ENCODE measurements at regions not wholly inside any gene's neighbourhood (a gene's known extent, or its start where the extent isn't known, plus 50 kb on each side); places are given as distances from the start of the nearest gene placed in this dataset.
A peak's percentile ranks its signal among the peaks of the same experiment; 100 is the strongest.

DNA sequence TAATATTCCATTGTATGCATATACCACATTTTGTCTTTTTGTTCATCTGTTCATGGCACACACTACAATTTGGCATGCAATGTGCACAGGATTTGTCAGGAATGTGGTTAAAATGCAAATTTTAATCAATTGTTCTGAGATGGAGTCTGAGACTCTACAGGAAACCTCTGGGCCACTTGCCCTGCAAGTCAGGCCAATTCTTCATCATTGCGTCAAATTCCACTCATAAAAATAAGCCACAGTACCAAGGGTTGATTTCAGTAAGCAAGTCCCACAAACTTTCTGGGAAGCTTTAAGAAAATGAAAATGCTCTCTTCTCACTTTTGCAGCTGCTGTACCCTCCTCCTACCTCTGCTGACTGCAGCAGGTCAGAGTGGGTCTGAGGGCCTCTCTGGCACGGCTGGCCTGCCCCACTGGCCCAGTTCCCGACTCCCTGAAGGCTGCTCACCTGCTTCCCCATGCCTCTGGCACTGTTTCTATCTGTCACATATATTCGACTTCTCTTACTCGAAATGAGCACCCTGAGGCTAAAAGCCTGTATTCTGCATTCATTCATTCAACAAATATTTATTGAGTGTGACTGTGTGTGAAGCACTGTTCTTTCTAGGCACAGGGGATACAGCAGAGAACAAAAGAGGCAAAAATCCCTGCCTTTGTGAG, 83.8 kb upstream of the WASF3 start:
- no peak for TF ChIP-seq POLR2A (IDR thresholded peaks at IDR 0.05)
- TF ChIP-seq, protein P1, sequence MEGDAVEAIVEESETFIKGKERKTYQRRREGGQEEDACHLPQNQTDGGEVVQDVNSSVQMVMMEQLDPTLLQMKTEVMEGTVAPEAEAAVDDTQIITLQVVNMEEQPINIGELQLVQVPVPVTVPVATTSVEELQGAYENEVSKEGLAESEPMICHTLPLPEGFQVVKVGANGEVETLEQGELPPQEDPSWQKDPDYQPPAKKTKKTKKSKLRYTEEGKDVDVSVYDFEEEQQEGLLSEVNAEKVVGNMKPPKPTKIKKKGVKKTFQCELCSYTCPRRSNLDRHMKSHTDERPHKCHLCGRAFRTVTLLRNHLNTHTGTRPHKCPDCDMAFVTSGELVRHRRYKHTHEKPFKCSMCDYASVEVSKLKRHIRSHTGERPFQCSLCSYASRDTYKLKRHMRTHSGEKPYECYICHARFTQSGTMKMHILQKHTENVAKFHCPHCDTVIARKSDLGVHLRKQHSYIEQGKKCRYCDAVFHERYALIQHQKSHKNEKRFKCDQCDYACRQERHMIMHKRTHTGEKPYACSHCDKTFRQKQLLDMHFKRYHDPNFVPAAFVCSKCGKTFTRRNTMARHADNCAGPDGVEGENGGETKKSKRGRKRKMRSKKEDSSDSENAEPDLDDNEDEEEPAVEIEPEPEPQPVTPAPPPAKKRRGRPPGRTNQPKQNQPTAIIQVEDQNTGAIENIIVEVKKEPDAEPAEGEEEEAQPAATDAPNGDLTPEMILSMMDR (IDR thresholded peaks at IDR 0.05 in 4 of 5, conservative IDR thresholded peaks at IDR 0.05 in 1 of 5) = no peak
- intact Hi-C loops (cut with DNase I; ENCODE audit: low total_unique reads) (no loop called here), in situ Hi-C loops (cut with MboI; ENCODE audit: low sequenced_read_pairs in 4 of 4) (no loop called here)
- H3K4me3 ChIP-seq = no peak overlapping the region
- no peaks in the 10 kb centered on the region for H3K9me3 ChIP-seq
- H3K27ac ChIP-seq = no peak overlapping the region
- no peaks in the 10 kb centered on the region for H3K36me3 ChIP-seq
- no peaks in the 10 kb centered on the region for H3K4me1 ChIP-seq
- no peaks in the 10 kb centered on the region for H3K27me3 ChIP-seq
- DNase-seq (no peak), ATAC-seq (no peak)

DNA sequence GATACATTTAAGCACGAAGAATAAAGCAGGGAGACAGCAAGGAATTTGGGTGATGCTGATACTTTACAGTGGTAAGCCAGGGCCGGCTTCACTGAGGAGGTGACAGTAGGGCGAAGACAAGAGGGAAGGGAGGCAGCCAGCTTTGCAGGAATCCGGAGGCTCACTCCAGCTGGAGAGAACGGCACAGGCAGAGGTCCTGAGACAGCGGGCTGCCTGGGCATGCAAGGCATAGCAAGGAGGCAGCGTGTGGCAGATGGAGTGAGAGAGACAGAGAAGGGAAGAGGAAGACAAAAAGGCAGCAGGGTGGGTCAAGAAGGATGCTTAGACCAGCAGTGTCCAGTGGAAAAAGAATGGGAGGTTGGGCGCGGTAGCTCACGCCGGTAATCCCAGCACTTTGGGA, 83.2 kb upstream of the WASF3 start:
- Histone ChIP-seq H3K27ac (no peak overlapping the region), H3K9me3 (no peaks in the 10 kb centered on the region), H3K27me3 (no peaks in the 10 kb centered on the region), H3K4me1 (no peaks in the 10 kb centered on the region), H3K4me3 (no peak overlapping the region), H3K36me3 (no peaks in the 10 kb centered on the region)
- ATAC-seq = no peak
- no peak for DNase-seq
- intact Hi-C loops (cut with DNase I; ENCODE audit: low total_unique reads) = no loop called here
- in situ Hi-C loops (cut with MboI; ENCODE audit: low sequenced_read_pairs in 4 of 4) = no loop called here
- TF ChIP-seq, protein P1 (IDR thresholded peaks at IDR 0.05 in 4 of 5, conservative IDR thresholded peaks at IDR 0.05 in 1 of 5) = no peak
- TF ChIP-seq POLR2A (IDR thresholded peaks at IDR 0.05) = no peak

DNA sequence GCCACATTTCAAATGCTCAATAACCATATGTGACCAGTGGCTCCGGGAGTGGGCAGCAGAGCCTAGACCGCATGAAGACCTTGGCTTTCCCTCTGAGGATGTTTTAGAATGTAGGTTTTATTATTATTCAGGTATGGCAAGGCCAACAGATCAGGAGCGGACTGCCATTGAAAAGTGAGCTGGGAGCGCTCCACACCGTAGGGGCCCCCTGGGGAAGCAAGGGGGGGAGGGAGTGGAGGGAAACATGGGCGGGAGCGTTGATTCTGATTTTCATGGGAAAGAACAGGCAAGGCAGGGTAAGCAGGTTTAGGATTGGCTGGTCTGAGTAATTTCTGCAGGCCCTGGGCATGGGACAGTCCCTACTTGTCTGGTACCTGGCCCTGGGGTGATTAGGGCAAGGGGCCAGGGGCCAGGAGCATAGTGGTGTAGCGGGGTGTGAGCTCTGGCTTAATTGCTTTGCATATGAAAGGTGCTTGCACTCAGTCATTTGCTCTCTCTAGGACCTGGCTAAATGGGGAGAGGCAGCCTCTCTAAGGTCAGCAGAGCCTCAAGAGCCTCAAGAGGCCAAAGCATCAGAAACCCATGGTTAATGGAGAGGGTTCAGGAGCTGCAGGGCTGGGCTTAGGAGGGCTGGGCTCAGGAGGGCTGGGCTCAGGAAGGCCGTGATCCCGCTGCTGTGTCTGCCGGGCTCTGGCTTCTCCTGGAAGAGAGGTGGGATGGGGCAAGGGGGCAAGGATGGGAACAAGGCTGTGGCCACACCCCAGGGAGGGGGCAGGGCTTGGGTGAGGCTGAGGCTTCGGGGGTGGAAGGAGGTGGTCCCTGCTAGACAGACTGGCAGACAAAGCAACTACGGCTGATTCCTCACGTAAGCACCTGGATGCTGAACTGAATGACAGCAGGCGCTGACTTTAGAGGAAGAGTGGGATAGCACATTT, 82.0 kb upstream of the WASF3 start:
- in situ Hi-C loops (cut with MboI; ENCODE audit: low sequenced_read_pairs in 4 of 4) = loop anchor here in 1 of 4 donors (25.0 kb wide), 1 partner anchor 212 kb away; no protein-coding TSS in a partner anchor
- Histone ChIP-seq H3K4me3 (peak overlapping the region in 2 of 4 donors; percentile 17 to 44), H3K27ac (peak overlapping the region in 2 of 4 donors; percentile 61 to 75), H3K9me3 (no peaks in the 10 kb centered on the region), H3K4me1 (no peaks in the 10 kb centered on the region), H3K36me3 (no peaks in the 10 kb centered on the region), H3K27me3 (no peaks in the 10 kb centered on the region)
- ATAC-seq (peak in 1 of 2 donors; percentile 19), DNase-seq (no peak)
- TF ChIP-seq, protein P1 (IDR thresholded peaks at IDR 0.05 in 4 of 5, conservative IDR thresholded peaks at IDR 0.05 in 1 of 5) = no peak
- no peak for TF ChIP-seq POLR2A (IDR thresholded peaks at IDR 0.05)
- intact Hi-C loops (cut with DNase I; ENCODE audit: low total_unique reads) = no loop called here

DNA sequence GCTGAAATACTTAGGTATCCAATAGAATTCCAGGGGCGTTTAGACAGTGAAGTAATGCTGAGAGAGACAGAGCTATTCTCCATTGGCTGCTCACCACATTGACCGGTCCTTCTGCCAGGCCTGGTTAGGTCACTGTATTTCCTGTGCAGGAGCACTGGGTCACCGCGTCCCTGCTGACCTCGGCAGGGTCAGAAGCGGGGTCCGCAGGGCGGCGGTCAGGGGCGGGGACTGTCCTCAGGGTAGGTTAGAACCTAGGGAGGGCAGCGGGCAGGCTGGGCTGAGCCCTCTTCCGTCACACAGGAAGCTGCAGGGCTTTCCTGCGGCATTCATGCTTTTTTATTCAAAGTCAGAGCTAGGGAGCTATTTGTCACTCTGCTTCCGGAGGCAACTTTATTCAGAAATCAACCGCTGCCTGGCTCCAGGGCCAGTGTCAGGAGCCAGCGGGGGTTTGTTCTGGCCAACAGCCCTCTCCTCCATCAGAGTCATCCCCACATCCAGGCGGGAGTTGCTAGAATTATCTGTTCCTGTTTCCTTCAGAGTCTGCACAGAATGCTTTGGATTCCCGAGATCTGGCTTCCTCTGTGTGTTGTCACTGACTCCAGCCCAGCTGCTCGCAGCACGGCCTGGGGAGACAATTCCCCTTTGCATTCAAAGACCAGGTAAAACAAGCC, 81.2 kb upstream of the WASF3 start:
- no peaks in the 10 kb centered on the region for H3K4me1 ChIP-seq
- H3K9me3 ChIP-seq = no peaks in the 10 kb centered on the region
- DNase-seq = peak in 1 of 2 donors; percentile 37
- in situ Hi-C loops (cut with MboI; ENCODE audit: low sequenced_read_pairs in 4 of 4) (loop anchor here in 1 of 4 donors (25.0 kb wide), 1 partner anchor 211 kb away; no protein-coding TSS in a partner anchor), intact Hi-C loops (cut with DNase I; ENCODE audit: low total_unique reads) (no loop called here)
- peak; percentile 51 to 77 for ATAC-seq
- peak overlapping the region in 2 of 4 donors; percentile 17 to 44 for H3K4me3 ChIP-seq
- TF ChIP-seq, protein P1 (IDR thresholded peaks at IDR 0.05 in 4 of 5, conservative IDR thresholded peaks at IDR 0.05 in 1 of 5) = no peak
- TF ChIP-seq POLR2A (IDR thresholded peaks at IDR 0.05) = no peak
- peak overlapping the region in 2 of 4 donors; percentile 61 to 75 for H3K27ac ChIP-seq
- no peaks in the 10 kb centered on the region for H3K27me3 ChIP-seq
- no peaks in the 10 kb centered on the region for H3K36me3 ChIP-seq

All from gastrocnemius medialis (tissue), 4 donors.